ENCODE measurements at regions not wholly inside any gene's neighbourhood (a gene's known extent, or its start where the extent isn't known, plus 50 kb on each side); places are given as distances from the start of the nearest gene placed in this dataset.

DNA sequence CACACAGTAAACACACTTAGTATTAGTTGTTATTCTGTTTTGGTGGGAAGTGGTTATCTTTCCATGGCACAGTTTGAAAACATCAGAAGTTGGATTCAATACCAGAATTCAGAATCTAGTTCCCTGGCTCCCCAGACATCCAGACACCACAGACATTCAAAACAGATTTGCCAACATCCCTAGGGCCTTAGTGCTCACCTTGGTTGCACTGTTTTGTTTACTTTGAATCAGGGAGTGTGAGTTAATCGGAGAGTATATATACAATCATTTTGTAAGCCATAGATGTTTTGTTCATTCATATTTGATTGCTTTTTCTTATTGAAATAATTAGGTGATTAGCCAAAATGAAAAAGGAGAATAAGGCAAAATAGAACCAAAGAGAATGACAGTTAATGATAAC, 324.7 kb upstream of the CLNK start:
- no peaks in the 10 kb centered on the region for H3K36me3 ChIP-seq
- no peak for DNase-seq
- H3K27me3 ChIP-seq = no peaks in the 10 kb centered on the region
- no peaks in the 10 kb centered on the region for H3K9me3 ChIP-seq
- no peak overlapping the region for H3K4me3 ChIP-seq

DNA sequence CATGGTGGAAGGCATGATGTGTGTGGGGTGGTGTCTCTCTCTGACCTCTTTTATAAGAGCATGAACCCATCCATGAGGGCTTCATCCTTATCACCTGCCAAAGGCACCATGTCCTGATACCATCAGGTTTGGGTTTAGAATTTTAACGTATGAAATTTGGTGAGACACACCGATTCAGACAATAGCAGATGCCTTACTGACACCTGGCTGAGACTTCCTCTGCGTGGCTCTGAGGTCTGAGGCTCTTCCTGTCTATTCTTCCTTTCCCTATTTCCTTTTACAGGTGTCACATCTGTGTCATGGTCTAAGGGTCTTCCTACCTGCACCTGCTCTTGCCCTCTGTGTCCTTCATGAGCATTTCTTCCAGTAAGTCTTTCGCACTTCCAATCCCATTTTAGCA, 320.7 kb upstream of the CLNK start:
- Histone ChIP-seq H3K27me3 (no peaks in the 10 kb centered on the region), H3K36me3 (no peaks in the 10 kb centered on the region), H3K4me3 (no peak overlapping the region), H3K9me3 (no peaks in the 10 kb centered on the region)
- no peak for DNase-seq

DNA sequence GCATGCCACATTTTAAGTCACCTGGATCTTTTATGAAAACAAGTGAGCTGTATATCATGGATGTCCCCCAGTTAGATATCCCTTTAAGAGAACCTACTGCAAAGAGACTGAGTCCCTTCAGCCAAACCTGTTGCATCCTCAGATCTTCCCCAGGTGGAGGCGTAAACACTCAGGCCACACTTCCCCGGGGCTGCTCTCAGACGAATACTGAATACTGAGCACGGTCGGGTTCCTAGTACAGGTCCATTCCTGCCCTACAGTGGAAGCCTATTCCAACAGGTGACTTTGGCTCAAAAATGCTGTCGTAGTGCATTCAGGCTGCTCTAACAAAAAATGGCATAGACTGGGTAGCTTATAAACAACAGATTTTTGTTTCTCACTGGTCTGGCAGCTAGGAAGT, 320.2 kb upstream of the CLNK start:
- Histone ChIP-seq H3K36me3 (no peaks in the 10 kb centered on the region), H3K27me3 (no peaks in the 10 kb centered on the region), H3K4me3 (no peak overlapping the region), H3K9me3 (no peaks in the 10 kb centered on the region)
- no peak for DNase-seq

DNA sequence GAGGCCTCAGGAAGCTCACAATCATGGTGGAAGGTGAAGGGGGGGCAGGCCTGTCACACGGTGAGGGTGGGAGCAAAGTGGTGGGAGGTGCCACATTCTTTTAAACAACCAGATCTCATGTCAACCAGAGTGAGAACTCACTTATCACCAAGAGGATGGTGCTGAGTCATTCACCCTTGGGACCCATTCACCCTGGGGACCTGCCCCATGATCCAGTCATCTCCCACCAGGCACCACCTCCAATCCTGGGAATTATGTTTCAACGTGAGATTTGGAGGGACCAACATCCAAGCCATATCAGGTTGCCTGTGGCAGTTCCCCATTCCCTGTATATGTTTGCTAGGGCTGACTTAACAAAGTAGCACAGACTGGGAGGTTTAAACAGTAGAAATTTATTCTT, 318.4 kb upstream of the CLNK start:
- no peaks in the 10 kb centered on the region for H3K27me3 ChIP-seq
- no peaks in the 10 kb centered on the region for H3K36me3 ChIP-seq
- no peak for DNase-seq
- H3K4me3 ChIP-seq = no peak overlapping the region
- no peaks in the 10 kb centered on the region for H3K9me3 ChIP-seq

DNA sequence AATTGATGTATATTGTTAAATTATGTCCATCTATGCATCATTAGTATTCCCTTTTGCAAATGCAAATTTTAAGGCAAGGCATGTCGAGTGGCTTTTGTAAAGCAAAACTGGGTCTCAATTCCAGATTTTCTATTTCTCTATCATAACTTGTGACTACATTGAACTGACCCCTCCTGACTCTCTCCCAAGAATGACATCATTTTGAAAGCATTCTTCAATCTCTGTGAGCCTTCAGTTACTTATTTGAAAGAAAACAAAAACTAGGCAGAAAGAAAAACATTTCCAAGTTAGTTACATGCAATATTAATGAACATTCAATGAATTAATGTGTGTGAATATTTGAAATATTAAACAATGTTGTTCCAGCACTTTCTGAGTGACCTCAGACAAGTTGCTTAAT, 314.3 kb upstream of the CLNK start:
- Histone ChIP-seq H3K4me3 (no peak overlapping the region), H3K36me3 (no peaks in the 10 kb centered on the region), H3K27me3 (no peaks in the 10 kb centered on the region), H3K9me3 (no peaks in the 10 kb centered on the region)
- DNase-seq = no peak

DNA sequence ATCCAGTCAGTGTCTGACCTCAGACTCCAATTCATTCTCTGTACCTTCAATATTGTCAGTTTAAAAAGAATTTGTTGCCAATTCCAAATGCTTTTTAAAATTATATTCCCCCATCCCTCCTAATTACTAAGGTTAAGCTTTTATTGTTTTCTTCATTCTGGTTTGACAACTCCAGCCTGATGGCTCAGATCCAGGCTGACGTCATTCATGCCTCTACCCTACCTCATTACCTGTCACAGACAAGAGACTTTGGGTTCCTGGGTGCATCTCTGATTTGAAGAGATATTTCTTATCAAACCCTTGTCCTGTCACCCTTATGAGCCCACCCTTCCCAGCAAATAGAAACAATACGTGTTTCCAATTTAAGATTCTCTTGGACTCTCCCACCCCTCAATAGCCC, 300.2 kb upstream of the CLNK start:
- no peak overlapping the region for H3K4me3 ChIP-seq
- no peaks in the 10 kb centered on the region for H3K36me3 ChIP-seq
- H3K27me3 ChIP-seq = no peaks in the 10 kb centered on the region
- H3K9me3 ChIP-seq = no peaks in the 10 kb centered on the region
- no peak for DNase-seq

DNA sequence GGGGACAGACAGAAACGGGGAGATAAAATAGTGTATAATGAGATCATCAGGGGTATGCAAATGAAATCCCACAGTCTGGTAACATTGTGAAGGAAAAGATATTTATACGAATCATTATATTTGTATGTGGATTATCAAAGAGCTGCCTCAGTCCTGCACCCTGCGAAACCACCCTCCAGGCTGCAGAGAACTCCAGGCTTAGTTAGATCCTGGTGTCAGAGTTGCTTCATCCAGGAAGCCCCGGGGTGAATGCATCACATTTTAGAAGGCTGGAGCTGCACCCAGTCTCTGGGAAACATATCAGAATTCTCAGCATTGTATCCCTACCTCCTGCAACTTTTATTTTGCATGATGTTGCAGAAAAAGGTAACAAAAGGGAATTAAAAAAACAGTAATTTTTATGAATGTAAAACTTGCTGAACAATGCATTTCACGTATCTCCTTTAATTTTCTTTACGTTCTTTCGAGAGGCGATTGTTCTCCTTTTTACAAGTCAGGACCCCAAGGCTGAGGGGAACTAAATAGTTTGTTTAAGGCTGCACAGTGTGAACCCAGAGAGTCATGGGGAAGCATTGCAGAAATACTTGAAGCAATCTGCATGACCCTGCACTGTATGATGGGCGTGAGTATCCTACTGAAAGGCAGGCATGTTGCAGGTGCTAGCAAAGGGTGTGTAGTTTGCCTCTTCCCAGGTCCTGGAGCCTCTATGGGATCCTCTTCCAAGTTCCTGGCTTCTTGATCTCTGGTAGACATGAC, 299.5 kb upstream of the CLNK start:
- Histone ChIP-seq H3K27me3 (no peaks in the 10 kb centered on the region), H3K36me3 (no peaks in the 10 kb centered on the region), H3K4me3 (no peak overlapping the region), H3K9me3 (no peaks in the 10 kb centered on the region)
- no peak for DNase-seq

DNA sequence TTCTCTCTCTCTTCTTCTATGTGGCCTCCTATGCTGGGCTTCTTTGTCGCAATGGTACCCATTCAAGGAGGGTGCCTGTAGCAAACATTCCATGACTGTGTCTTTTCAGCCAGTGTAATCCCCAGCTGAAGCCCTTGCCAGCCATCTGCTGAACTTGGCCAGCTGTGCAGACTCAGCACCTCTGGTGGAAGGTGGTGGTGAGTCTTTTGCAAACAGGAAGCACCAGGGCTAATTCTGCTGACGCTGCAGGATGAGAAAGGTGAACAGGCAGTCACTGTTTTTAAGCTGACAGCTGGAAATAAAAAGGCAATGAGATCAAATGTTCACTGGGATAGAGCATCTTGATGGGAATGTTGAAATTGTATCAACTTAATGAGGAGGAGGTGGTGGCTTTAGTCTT, 298.7 kb upstream of the CLNK start:
- DNase-seq = no peak
- H3K4me3 ChIP-seq = no peak overlapping the region

DNA sequence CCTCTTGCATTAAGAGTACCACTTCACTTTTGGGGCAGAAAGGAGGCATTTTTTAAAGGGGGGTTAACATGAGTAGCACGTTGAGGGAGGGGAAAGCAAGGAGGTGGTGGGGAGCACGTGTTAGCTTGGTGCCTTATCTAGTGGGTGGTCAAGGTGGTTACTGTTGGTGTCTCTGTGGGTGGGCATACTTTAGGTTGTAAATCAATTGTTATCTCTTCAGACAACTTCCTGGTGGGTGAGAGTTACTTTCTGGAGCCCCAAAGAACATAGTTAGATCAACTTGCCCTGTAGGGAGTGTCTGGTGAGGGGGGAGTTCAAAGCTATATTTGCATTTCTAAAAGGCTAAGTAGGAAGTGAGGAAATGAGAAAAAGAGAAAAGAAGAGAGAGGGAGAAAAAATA, 297.7 kb upstream of the CLNK start:
- Histone ChIP-seq H3K4me3 (no peak overlapping the region), H3K27me3 (no peaks in the 10 kb centered on the region), H3K36me3 (no peaks in the 10 kb centered on the region), H3K9me3 (no peaks in the 10 kb centered on the region)
- DNase-seq = no peak

More for the DNA sequence above, 298.7 kb upstream of the CLNK start:
- no peaks in the 10 kb centered on the region for H3K9me3 ChIP-seq
- no peaks in the 10 kb centered on the region for H3K36me3 ChIP-seq
- no peaks in the 10 kb centered on the region for H3K27me3 ChIP-seq

DNA sequence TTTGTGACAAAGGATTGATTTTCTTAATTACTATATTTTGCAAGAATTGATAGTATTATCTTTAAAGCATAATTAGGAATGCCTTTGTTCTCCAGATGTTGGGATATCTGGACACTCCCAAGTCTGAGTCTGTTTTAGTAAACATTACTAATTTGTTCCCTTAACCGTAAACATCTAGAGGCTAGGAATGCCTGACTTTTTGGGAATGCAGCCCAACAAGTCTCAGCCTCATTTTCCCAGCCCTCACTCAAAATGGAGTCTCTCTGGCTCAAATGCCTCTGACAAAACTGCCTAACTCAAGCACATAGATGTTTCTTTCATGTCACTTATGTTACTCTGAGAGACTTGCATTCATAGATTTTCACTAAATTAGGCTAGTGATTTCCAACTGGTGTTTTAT, 297.0 kb upstream of the CLNK start:
- Histone ChIP-seq H3K27me3 (no peaks in the 10 kb centered on the region), H3K9me3 (no peaks in the 10 kb centered on the region), H3K4me3 (no peak overlapping the region), H3K36me3 (no peaks in the 10 kb centered on the region)
- DNase-seq = no peak

DNA sequence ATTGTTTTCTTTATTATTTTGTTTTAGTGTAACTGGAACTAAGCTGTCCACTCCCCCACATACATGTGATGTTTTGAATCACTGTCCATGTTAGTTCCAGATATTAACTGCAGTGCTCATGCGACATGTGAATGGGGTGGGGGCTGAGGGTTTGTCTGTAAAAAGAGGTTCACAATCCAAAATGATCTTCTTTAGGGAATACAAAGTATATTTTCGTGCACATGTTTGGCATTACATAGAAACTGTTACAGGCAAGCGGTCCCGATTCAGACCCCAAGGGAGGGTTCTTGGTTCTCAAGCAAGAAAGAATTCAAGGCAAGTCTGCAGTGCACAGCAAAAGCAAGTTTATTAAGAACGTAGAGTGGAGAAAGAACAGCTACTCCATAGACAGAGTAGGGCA, 296.5 kb upstream of the CLNK start:
- Histone ChIP-seq H3K36me3 (no peaks in the 10 kb centered on the region), H3K9me3 (no peaks in the 10 kb centered on the region), H3K4me3 (no peak overlapping the region), H3K27me3 (no peaks in the 10 kb centered on the region)
- no peak for DNase-seq

DNA sequence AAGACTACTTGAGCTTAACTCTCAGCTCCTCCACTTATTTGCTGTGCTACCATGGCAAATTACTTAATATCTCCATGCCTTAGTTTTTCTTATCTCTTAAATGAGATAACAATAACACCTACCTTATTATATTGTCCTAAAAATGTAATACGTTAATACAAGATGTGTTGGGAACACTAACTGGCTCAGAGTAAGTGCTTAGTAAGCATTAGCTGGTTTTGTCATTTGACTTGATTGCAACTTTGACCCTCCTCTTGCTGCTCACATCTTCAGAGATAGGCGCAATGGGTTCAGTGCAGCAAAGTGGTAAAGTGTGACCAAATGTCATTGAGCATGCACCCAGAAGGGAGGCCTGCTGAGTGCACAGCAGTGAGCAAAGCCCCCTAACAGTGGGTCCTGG, 294.5 kb upstream of the CLNK start:
- Histone ChIP-seq H3K4me3 (no peak overlapping the region), H3K27me3 (no peaks in the 10 kb centered on the region), H3K36me3 (no peaks in the 10 kb centered on the region), H3K9me3 (no peaks in the 10 kb centered on the region)
- DNase-seq = no peak

DNA sequence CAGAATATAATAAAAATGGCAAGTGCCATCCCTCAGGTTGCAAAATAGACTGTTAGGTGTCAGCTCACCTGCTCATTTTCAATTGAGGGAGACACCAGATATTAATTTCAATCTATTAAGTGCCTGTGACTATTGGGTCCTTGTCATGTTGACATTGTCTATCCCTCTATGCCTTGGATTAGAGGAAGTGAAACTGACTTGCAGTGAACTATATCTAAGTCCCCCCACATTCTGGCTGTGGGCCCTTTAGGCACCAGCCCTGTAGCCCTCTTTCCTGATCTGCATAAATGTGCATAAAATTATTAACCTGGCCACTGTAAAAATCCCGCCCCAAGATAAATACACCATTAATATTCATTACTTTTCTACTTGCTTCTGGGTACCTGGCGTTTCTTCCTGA, 293.0 kb upstream of the CLNK start:
- no peaks in the 10 kb centered on the region for H3K36me3 ChIP-seq
- DNase-seq = no peak
- no peaks in the 10 kb centered on the region for H3K27me3 ChIP-seq
- H3K4me3 ChIP-seq = no peak overlapping the region
- no peaks in the 10 kb centered on the region for H3K9me3 ChIP-seq

DNA sequence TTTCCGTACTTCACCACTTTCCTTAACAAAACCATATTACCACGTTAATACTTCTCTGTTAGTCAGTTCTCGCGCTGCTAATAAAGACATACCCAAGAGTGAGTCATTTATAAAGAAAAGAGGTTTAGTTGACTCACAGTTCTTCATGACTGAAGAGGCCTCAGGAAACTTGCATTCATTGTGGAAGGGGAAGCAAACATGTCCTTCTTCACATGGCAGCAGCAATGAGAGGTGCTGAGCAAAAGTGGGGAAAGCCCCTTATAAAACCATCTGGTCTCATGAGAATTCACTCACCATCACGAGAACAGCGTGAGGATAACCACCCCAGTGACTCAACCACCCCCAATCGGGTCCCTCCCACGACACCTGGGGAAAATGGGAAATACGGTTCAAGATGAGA, 289.8 kb upstream of the CLNK start:
- no peaks in the 10 kb centered on the region for H3K9me3 ChIP-seq
- no peaks in the 10 kb centered on the region for H3K27me3 ChIP-seq
- H3K4me3 ChIP-seq = no peak overlapping the region
- no peaks in the 10 kb centered on the region for H3K36me3 ChIP-seq
- DNase-seq = no peak

DNA sequence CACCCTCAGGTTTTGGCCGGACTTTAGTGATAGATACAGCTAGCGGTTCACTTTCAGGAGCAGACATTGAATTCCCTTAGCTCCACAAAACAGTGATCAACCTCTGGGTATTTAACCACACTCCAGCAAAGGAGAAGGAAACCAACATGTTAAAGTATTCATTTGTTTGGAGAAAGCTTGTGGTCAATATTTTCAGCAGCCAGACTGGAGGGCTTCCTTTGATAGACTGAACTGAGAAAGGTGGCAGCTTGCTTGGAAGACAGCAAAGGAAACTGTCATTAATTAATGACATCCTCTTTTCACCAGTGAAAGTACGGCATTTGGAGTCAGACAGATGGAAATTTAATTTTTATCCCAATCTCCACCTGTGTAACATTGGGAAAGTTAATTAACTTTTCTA, 289.1 kb upstream of the CLNK start:
- no peak overlapping the region for H3K4me3 ChIP-seq
- no peak for DNase-seq
- no peaks in the 10 kb centered on the region for H3K27me3 ChIP-seq
- no peaks in the 10 kb centered on the region for H3K36me3 ChIP-seq
- no peaks in the 10 kb centered on the region for H3K9me3 ChIP-seq

DNA sequence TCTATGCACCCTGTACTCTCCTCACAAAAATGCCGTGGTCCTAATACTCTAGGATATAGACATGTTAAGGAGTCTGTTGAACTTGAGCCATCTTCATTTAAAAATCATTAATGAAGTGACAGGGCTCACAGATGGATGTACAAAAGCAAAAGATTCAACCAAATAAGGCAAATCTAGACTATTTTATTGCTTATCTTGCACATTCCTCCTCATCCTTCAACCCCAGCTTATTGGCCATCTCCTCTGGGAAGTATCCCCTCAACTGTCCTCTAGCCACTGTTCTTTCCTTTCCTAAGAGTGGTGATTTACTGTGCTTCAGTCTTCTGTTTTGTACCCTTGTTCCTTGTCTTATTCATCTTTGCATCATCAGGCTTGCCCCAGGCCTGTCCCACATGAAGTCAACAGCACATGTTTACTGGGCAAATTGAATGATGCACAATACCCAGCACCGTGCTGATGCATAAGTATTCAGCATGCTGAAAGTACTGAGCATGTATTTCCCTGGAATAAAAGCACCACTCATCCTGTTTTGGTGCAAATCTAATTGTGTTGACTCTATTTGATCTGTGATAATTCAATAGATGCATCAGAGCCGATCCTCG, 287.3 kb upstream of the CLNK start:
- no peaks in the 10 kb centered on the region for H3K27me3 ChIP-seq
- no peak overlapping the region for H3K4me3 ChIP-seq
- H3K9me3 ChIP-seq = no peaks in the 10 kb centered on the region
- no peaks in the 10 kb centered on the region for H3K36me3 ChIP-seq
- no peak for DNase-seq

DNA sequence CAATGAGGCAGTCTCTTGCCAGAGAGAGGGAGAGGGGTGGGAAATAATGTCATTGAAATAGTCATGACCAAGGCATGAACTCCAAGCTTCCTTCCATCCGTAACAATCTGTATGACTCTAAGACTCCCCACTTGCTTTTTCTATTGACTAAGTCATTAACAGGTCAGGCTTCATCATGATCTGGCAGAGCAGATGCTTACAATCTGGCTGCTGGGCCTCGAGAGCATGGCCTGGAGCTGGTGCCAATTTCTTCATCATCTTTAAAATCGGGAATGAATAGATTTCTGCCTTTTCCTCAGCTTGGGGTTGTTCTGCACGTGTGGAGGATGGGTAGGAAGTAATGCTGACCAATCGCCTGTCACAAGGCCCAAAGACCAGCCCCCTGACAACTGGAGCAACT, 280.6 kb upstream of the CLNK start:
- Histone ChIP-seq H3K36me3 (no peaks in the 10 kb centered on the region), H3K9me3 (no peaks in the 10 kb centered on the region), H3K27me3 (no peaks in the 10 kb centered on the region), H3K4me3 (no peak overlapping the region)
- peak; percentile 71 for DNase-seq

DNA sequence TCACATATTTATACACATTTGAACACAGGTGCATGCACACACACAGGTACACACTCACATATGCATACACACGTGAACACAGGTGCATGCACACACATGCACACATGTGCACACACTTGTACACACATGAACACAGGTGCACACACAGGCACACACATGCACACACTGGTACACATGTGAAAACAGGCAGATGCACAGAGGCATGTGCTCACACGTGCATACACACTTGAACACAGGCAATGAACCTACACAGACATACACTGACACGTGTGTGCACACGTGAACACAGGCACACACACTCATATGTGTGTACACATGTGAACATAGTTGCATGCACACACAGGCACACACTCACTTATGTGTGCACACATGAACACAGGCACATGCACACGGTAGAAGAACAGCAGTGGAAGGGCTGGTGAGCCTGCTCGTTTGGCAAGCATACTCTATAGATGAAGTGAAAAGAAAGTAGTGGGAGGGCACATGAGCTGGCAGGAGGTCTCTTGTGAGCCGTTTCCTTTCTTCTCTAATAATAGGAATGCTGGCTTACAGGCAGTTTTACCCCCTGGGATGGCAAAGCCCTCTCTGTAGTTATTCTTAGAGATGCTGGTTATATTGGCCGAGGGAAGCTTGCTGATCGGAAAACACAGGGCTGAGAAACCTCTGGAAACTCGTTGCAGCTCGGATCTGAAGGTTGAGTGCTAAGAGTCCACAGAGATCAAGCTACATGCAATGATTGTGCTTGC, 279.6 kb upstream of the CLNK start:
- Histone ChIP-seq H3K36me3 (no peaks in the 10 kb centered on the region), H3K9me3 (no peaks in the 10 kb centered on the region), H3K4me3 (no peak overlapping the region), H3K27me3 (no peaks in the 10 kb centered on the region)
- no peak for DNase-seq
